DOHH2 (cell line): ENCODE measurements at regions not wholly inside any gene's neighbourhood (a gene's known extent, or its start where the extent isn't known, plus 50 kb on each side); places are given as distances from the start of the nearest gene placed in this dataset.

Experiments
- CTCF ChIP-seq: fragments of 200-600 bp; sonication (generic); IDR thresholded peaks from one replicate; pipeline ENCODE4 v1.5.1; 2014; ENCODE audit warnings: antibody characterized with exemption, mild to moderate bottlenecking, low read depth, low read length; ENCODE audit not compliant: poor library complexity, severe bottlenecking
- EZH2phosphoT487 ChIP-seq: fragments of 200-600 bp; sonication (generic); IDR thresholded peaks from 2 replicates; pipeline ENCODE4 v1.6.1; 2017; ENCODE audit warnings: borderline replicate concordance, mild to moderate bottlenecking, antibody characterized with exemption, low read length, moderate library complexity, mixed read lengths

GRCh38 chr13:22903301-22903700 lies 277.5 kb upstream of the SGCG start:
- TF ChIP-seq CTCF (no peak), EZH2phosphoT487 (no peak)
